ENCODE measurements at regions not wholly inside any gene's neighbourhood (a gene's known extent, or its start where the extent isn't known, plus 50 kb on each side); places are given as distances from the start of the nearest gene placed in this dataset.

- Histone ChIP-seq H3K9me3 (ENCODE audit: low read depth) (no peaks in the 10 kb centered on the region), H3K4me1 (ENCODE audit: low read depth) (no peaks in the 10 kb centered on the region), H3K27me3 (no peaks in the 10 kb centered on the region), H3K4me3 (no peak overlapping the region), H3K36me3 (no peaks in the 10 kb centered on the region), H3K27ac (no peak overlapping the region)
- no peak for DNase-seq (ENCODE audit: low read depth in 1 of 2, low spot score in 1 of 2)
- no peak for TF ChIP-seq CTCF (IDR thresholded peaks at IDR 0.05; ENCODE audit: low read depth, low read length)
Measured at GRCh38 chr2:116680256-116680936, 1134.1 kb upstream of the DDX18 start.

GRCh38 chr2:116687371-116687770, 1127.1 kb upstream of the DDX18 start:
- H3K27ac ChIP-seq: no peak overlapping the region
- DNase-seq (ENCODE audit: low read depth in 1 of 2, low spot score in 1 of 2): no peak
- no peaks in the 10 kb centered on the region for H3K9me3 ChIP-seq (ENCODE audit: low read depth)
- peaks cover 2% of the 10 kb centered on the region for H3K4me1 ChIP-seq (ENCODE audit: low read depth)
- H3K27me3 ChIP-seq: no peaks in the 10 kb centered on the region
- no peaks in the 10 kb centered on the region for H3K36me3 ChIP-seq
- no peak for TF ChIP-seq CTCF (IDR thresholded peaks at IDR 0.05; ENCODE audit: low read depth, low read length)
- H3K4me3 ChIP-seq: no peak overlapping the region

- Histone ChIP-seq H3K27me3 (no peaks in the 10 kb centered on the region), H3K9me3 (ENCODE audit: low read depth) (no peaks in the 10 kb centered on the region), H3K4me3 (no peak overlapping the region), H3K4me1 (ENCODE audit: low read depth) (peaks cover 2% of the 10 kb centered on the region), H3K36me3 (no peaks in the 10 kb centered on the region), H3K27ac (no peak overlapping the region)
- no peak for DNase-seq (ENCODE audit: low read depth in 1 of 2, low spot score in 1 of 2)
- no peak for TF ChIP-seq CTCF (IDR thresholded peaks at IDR 0.05; ENCODE audit: low read depth, low read length)
Measured at GRCh38 chr2:116692988-116693387, 1121.5 kb upstream of the DDX18 start.

DNA sequence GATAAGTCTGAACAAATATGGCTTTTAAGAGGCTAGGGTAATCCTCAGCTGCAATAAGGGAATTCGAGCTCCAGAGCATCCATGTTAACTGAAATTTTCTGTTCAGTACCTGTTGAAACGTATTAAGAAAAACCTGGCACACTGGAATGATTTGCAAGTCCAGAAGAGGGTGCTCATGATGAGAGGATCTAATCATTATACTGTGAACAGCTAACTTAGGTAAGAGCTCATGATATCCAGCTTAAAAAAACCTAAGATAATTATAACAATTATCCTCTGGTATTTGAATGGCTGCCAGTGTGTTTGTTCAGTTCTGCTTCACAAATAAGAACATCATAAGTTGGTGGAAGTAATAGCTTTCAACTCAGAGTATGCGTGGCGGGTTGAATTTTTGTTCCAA, 1118.3 kb upstream of the DDX18 start:
- no peaks in the 10 kb centered on the region for H3K9me3 ChIP-seq (ENCODE audit: low read depth)
- DNase-seq (ENCODE audit: low read depth in 1 of 2, low spot score in 1 of 2): no peak
- TF ChIP-seq CTCF (IDR thresholded peaks at IDR 0.05; ENCODE audit: low read depth, low read length): no peak
- no peaks in the 10 kb centered on the region for H3K36me3 ChIP-seq
- no peak overlapping the region for H3K4me3 ChIP-seq
- H3K27ac ChIP-seq: no peak overlapping the region
- H3K27me3 ChIP-seq: no peaks in the 10 kb centered on the region
- peaks cover 2% of the 10 kb centered on the region for H3K4me1 ChIP-seq (ENCODE audit: low read depth)

- no peaks in the 10 kb centered on the region for H3K9me3 ChIP-seq (ENCODE audit: low read depth)
- no peaks in the 10 kb centered on the region for H3K36me3 ChIP-seq
- peaks cover 1% of the 10 kb centered on the region for H3K4me1 ChIP-seq (ENCODE audit: low read depth)
- H3K27ac ChIP-seq: no peak overlapping the region
- no peak for TF ChIP-seq CTCF (IDR thresholded peaks at IDR 0.05; ENCODE audit: low read depth, low read length)
- DNase-seq (ENCODE audit: low read depth in 1 of 2, low spot score in 1 of 2): no peak
- no peak overlapping the region for H3K4me3 ChIP-seq
- no peaks in the 10 kb centered on the region for H3K27me3 ChIP-seq
Measured at GRCh38 chr2:116696903-116697302, 1117.6 kb upstream of the DDX18 start.

Measured in cardiac muscle cell (in vitro differentiated cells and primary cell).